ENCODE measurements at regions not wholly inside any gene's neighbourhood (a gene's known extent, or its start where the extent isn't known, plus 50 kb on each side); places are given as distances from the start of the nearest gene placed in this dataset.

DNA sequence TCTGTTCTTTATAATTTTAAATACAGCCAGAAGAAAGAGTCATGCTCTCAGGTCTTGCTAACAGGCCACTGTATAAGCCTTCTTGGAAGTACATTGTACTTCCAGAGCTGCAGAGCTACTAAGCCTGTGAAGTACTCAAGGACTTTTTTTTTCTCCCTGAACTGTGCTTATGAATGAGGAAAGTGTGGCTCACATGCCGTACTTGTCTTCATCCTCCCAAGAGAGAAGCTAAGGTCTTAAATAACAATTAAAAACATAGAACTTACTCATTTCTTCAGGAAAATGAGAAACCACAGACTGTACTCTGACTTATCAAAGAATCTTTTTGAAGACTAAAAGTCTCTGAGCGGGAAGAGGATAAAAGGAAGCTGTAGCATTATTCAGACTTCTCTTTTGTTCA is 218.3 kb downstream of the HTR1B start:
- H3K27ac ChIP-seq (ENCODE audit: low read depth in 1 of 2, low read length in 2 of 2), result no peak overlapping the region
- no peak for DNase-seq (ENCODE audit: low spot score)
- H3K4me1 ChIP-seq (ENCODE audit: control insufficient read depth in 4 of 4, insufficient read depth in 4 of 4, low read length in 3 of 4), result no peaks in the 10 kb centered on the region
- no peak for TF ChIP-seq TAF1 (conservative IDR thresholded peaks at IDR 0.05)
- TF ChIP-seq, protein P1, sequence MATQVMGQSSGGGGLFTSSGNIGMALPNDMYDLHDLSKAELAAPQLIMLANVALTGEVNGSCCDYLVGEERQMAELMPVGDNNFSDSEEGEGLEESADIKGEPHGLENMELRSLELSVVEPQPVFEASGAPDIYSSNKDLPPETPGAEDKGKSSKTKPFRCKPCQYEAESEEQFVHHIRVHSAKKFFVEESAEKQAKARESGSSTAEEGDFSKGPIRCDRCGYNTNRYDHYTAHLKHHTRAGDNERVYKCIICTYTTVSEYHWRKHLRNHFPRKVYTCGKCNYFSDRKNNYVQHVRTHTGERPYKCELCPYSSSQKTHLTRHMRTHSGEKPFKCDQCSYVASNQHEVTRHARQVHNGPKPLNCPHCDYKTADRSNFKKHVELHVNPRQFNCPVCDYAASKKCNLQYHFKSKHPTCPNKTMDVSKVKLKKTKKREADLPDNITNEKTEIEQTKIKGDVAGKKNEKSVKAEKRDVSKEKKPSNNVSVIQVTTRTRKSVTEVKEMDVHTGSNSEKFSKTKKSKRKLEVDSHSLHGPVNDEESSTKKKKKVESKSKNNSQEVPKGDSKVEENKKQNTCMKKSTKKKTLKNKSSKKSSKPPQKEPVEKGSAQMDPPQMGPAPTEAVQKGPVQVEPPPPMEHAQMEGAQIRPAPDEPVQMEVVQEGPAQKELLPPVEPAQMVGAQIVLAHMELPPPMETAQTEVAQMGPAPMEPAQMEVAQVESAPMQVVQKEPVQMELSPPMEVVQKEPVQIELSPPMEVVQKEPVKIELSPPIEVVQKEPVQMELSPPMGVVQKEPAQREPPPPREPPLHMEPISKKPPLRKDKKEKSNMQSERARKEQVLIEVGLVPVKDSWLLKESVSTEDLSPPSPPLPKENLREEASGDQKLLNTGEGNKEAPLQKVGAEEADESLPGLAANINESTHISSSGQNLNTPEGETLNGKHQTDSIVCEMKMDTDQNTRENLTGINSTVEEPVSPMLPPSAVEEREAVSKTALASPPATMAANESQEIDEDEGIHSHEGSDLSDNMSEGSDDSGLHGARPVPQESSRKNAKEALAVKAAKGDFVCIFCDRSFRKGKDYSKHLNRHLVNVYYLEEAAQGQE (IDR thresholded peaks at IDR 0.05), result no peak
- no peak for TF ChIP-seq RAD21 (IDR thresholded peaks at IDR 0.05)
- no peaks in the 10 kb centered on the region for H3K9me3 ChIP-seq (ENCODE audit: control insufficient read depth in 4 of 4, low read length in 3 of 4)
- no peaks in the 10 kb centered on the region for H3K36me3 ChIP-seq (ENCODE audit: control insufficient read depth in 4 of 4, insufficient read depth in 3 of 4, low read depth in 1 of 4, low read length in 3 of 4)
- WGBS, result 86% methylated on average over 2 of the region's 2 CpGs
- no peak overlapping the region for H3K4me3 ChIP-seq (ENCODE audit: low read depth in 1 of 3, low read length in 3 of 3)
- no peak overlapping the region for H3K9ac ChIP-seq (ENCODE audit: low read depth in 1 of 2, low read length in 2 of 2)
- H3K27me3 ChIP-seq (ENCODE audit: control insufficient read depth in 4 of 4, insufficient read depth in 4 of 4, low read length in 3 of 4), result no peaks in the 10 kb centered on the region

DNA sequence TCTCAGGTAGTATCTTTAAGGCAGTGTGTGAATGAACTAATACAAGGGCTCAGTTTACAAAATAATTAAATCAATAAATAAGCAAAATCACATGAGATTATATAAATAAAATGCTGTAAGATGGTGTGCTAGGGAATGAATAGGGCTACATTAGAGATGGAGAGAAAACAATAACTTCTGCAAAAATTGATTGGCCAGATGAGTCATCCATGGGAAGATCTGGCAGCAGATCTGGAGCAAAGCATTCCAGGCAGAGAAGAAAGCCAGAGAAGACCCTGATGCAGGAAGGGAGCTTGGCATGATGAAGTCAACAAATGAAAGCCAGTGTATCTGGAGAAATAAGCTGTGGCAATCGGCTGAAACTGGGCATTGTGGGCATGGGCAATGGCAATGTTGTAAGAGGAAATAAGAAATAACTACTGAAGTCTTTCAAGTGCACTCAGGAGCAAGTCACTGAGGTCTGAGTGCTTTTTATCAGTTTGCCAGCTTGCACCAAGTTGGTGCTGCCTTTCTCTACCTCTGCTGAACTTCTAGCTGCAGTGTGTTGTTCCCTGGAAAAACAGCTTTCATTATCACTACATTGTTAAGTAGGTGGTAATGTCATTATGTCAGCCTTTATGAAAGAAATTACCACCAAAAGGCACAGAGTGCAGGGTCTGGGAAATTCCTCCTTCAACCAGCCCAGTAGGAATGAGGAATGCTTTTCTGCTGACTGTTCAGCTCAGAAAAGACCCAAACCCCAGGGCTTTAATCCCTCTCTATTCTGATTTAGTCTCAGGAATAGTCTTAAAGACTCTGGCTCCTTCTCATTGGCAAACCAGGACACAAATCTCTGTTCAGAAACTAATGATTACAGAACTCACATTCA is 231.6 kb downstream of the HTR1B start:
- no peaks in the 10 kb centered on the region for H3K4me1 ChIP-seq (ENCODE audit: control insufficient read depth in 4 of 4, insufficient read depth in 4 of 4, low read length in 3 of 4)
- H3K27me3 ChIP-seq (ENCODE audit: control insufficient read depth in 4 of 4, insufficient read depth in 4 of 4, low read length in 3 of 4), result no peaks in the 10 kb centered on the region
- no peak for DNase-seq (ENCODE audit: low spot score)
- WGBS, result 56% methylated on average over 1 of the region's 1 CpG
- H3K36me3 ChIP-seq (ENCODE audit: control insufficient read depth in 4 of 4, insufficient read depth in 3 of 4, low read depth in 1 of 4, low read length in 3 of 4), result no peaks in the 10 kb centered on the region
- H3K27ac ChIP-seq (ENCODE audit: low read depth in 1 of 2, low read length in 2 of 2), result no peak overlapping the region
- TF ChIP-seq RXRA (IDR thresholded peaks at IDR 0.05) (no peak), JUND (IDR thresholded peaks at IDR 0.05) (no peak), SP1 (IDR thresholded peaks at IDR 0.05) (no peak), FOXA1 (IDR thresholded peaks at IDR 0.05) (no peak), HNF4G (IDR thresholded peaks at IDR 0.05) (no peak), GABPA (IDR thresholded peaks at IDR 0.05 in 1 of 2, conservative IDR thresholded peaks at IDR 0.05 in 1 of 2) (no peak), TAF1 (conservative IDR thresholded peaks at IDR 0.05) (no peak), NR2F2 (IDR thresholded peaks at IDR 0.05) (no peak), EGR1 (IDR thresholded peaks at IDR 0.05; ENCODE audit: low read depth in 2 of 2) (no peak), YY1 (IDR thresholded peaks at IDR 0.05) (no peak), HNF4A (conservative IDR thresholded peaks at IDR 0.05) (no peak)
- TF ChIP-seq, protein P2, sequence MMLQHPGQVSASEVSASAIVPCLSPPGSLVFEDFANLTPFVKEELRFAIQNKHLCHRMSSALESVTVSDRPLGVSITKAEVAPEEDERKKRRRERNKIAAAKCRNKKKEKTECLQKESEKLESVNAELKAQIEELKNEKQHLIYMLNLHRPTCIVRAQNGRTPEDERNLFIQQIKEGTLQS (IDR thresholded peaks at IDR 0.05), result no peak
- TF ChIP-seq, protein P3, sequence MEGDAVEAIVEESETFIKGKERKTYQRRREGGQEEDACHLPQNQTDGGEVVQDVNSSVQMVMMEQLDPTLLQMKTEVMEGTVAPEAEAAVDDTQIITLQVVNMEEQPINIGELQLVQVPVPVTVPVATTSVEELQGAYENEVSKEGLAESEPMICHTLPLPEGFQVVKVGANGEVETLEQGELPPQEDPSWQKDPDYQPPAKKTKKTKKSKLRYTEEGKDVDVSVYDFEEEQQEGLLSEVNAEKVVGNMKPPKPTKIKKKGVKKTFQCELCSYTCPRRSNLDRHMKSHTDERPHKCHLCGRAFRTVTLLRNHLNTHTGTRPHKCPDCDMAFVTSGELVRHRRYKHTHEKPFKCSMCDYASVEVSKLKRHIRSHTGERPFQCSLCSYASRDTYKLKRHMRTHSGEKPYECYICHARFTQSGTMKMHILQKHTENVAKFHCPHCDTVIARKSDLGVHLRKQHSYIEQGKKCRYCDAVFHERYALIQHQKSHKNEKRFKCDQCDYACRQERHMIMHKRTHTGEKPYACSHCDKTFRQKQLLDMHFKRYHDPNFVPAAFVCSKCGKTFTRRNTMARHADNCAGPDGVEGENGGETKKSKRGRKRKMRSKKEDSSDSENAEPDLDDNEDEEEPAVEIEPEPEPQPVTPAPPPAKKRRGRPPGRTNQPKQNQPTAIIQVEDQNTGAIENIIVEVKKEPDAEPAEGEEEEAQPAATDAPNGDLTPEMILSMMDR (IDR thresholded peaks at IDR 0.05; ENCODE audit: low read depth, low read length, missing input control), result no peak
- TF ChIP-seq, protein P4, sequence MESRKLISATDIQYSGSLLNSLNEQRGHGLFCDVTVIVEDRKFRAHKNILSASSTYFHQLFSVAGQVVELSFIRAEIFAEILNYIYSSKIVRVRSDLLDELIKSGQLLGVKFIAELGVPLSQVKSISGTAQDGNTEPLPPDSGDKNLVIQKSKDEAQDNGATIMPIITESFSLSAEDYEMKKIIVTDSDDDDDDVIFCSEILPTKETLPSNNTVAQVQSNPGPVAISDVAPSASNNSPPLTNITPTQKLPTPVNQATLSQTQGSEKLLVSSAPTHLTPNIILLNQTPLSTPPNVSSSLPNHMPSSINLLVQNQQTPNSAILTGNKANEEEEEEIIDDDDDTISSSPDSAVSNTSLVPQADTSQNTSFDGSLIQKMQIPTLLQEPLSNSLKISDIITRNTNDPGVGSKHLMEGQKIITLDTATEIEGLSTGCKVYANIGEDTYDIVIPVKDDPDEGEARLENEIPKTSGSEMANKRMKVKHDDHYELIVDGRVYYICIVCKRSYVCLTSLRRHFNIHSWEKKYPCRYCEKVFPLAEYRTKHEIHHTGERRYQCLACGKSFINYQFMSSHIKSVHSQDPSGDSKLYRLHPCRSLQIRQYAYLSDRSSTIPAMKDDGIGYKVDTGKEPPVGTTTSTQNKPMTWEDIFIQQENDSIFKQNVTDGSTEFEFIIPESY (IDR thresholded peaks at IDR 0.05), result no peak
- TF ChIP-seq, protein P5, sequence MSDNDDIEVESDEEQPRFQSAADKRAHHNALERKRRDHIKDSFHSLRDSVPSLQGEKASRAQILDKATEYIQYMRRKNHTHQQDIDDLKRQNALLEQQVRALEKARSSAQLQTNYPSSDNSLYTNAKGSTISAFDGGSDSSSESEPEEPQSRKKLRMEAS (IDR thresholded peaks at IDR 0.05), result no peak
- TF ChIP-seq, protein P1 (IDR thresholded peaks at IDR 0.05), result no peak
- H3K9me3 ChIP-seq (ENCODE audit: control insufficient read depth in 4 of 4, low read length in 3 of 4), result no peaks in the 10 kb centered on the region
- H3K9ac ChIP-seq (ENCODE audit: low read depth in 1 of 2, low read length in 2 of 2), result no peak overlapping the region
- H3K4me3 ChIP-seq (ENCODE audit: low read depth in 1 of 3, low read length in 3 of 3), result no peak overlapping the region

Measured in liver (tissue), 8 donors.